ENCODE measurements at regions not wholly inside any gene's neighbourhood (a gene's known extent, or its start where the extent isn't known, plus 50 kb on each side); places are given as distances from the start of the nearest gene placed in this dataset.
A peak's percentile ranks its signal among the peaks of the same experiment; 100 is the strongest.
"Not testable (repeated sequence)": the region's sequence is repeated elsewhere in the genome, so short reads cannot be mapped to it uniquely, and the experiment has no call there.

- no peak for DNase-seq
Measured at GRCh38 chr1:187924252-187924651, 1095.5 kb downstream of the PLA2G4A start.

GRCh38 chr1:187928288-187928687 lies 1099.5 kb downstream of the PLA2G4A start:
- peak; percentile 17 to 69 for DNase-seq

- DNase-seq, result peak in 1 of 2 experiments; percentile 11
Measured at GRCh38 chr1:187928696-187929095, 1099.9 kb downstream of the PLA2G4A start.

- no peak for DNase-seq
Measured at GRCh38 chr1:187931776-187932175, 1103.0 kb downstream of the PLA2G4A start.

- no peak for DNase-seq
Measured at GRCh38 chr1:187933562-187934419, 1105.0 kb downstream of the PLA2G4A start.

GRCh38 chr1:187936667-187937066 lies 1107.9 kb downstream of the PLA2G4A start:
- DNase-seq, result no peak

GRCh38 chr1:187938092-187938491 lies 1109.3 kb downstream of the PLA2G4A start:
- no peak for DNase-seq

- DNase-seq, result no peak
Measured at GRCh38 chr1:187942986-187943385, 1114.2 kb downstream of the PLA2G4A start.

GRCh38 chr1:187943606-187944403 lies 1115.1 kb downstream of the PLA2G4A start:
- DNase-seq, result no peak

- DNase-seq, result not testable (repeated sequence)
Measured at GRCh38 chr1:187946661-187947060, 1117.9 kb downstream of the PLA2G4A start.

GRCh38 chr1:187947359-187947758 lies 1118.6 kb downstream of the PLA2G4A start:
- DNase-seq, result no peak

- no peak for DNase-seq
Measured at GRCh38 chr1:187948170-187948794, 1119.5 kb downstream of the PLA2G4A start.

GRCh38 chr1:187949567-187949966 lies 1120.8 kb downstream of the PLA2G4A start:
- no peak for DNase-seq

GRCh38 chr1:187951817-187952216 lies 1123.1 kb downstream of the PLA2G4A start:
- DNase-seq, result no peak

- DNase-seq, result no peak
Measured at GRCh38 chr1:187952446-187952845, 1123.7 kb downstream of the PLA2G4A start.

- no peak for DNase-seq
Measured at GRCh38 chr1:187956975-187957374, 1128.2 kb downstream of the PLA2G4A start.

- no peak for DNase-seq
Measured at GRCh38 chr1:187958207-187958606, 1129.5 kb downstream of the PLA2G4A start.

GRCh38 chr1:187959062-187959461 lies 1130.3 kb downstream of the PLA2G4A start:
- DNase-seq, result no peak

GRCh38 chr1:187960125-187960638 lies 1131.4 kb downstream of the PLA2G4A start:
- no peak for DNase-seq

- DNase-seq, result no peak
Measured at GRCh38 chr1:187961895-187962294, 1133.1 kb downstream of the PLA2G4A start.

- DNase-seq, result no peak
Measured at GRCh38 chr1:187971851-187972250, 1143.1 kb downstream of the PLA2G4A start.

- DNase-seq, result no peak
Measured at GRCh38 chr1:187977298-187977697, 1148.5 kb downstream of the PLA2G4A start.
